WTC11 (cell line): ENCODE measurements at regions not wholly inside any gene's neighbourhood (a gene's known extent, or its start where the extent isn't known, plus 50 kb on each side); places are given as distances from the start of the nearest gene placed in this dataset.

Experiments
- ATAC-seq: fragments of 200-7000 bp; cut with Tn5 transposase; 2 replicates; pipeline ENCODE4 v1.10.0; 2021; ENCODE audit warnings: mild to moderate bottlenecking, moderate library complexity
- CTCF ChIA-PET: fragments of 300-600 bp; sonication (Branson Sonifier 250); formaldehyde crosslinking; loops from one replicate; lab custom pipeline; 2021; ENCODE audit warnings: antibody characterized with exemption; lab: Charles Lee
- POLR2A ChIA-PET: fragments of 350-600 bp; sonication (Branson Sonifier 250); formaldehyde crosslinking; loops from one replicate; lab custom pipeline; 2021; ENCODE audit warnings: antibody characterized with exemption; lab: Charles Lee
- DNase-seq: peaks from one replicate; pipeline ENCODE4 v3.0.0; 2021; ENCODE audit warnings: low spot score
- H3K27ac Mint-ChIP-seq: 2 replicates; pipeline ENCODE4 v1.8.0; 2021; ENCODE audit warnings: mixed read lengths
- H3K27me3 Mint-ChIP-seq: 2 replicates; pipeline ENCODE4 v1.8.0; 2021; ENCODE audit warnings: low read depth, mild to moderate bottlenecking, moderate library complexity, mixed read lengths
- H3K36me3 Mint-ChIP-seq: 2 replicates; pipeline ENCODE4 v1.8.0; 2021; ENCODE audit warnings: mixed read lengths
- H3K4me1 Mint-ChIP-seq: 2 replicates; pipeline ENCODE4 v1.8.0; 2022; ENCODE audit warnings: mixed read lengths
- H3K4me3 Mint-ChIP-seq: 2 replicates; pipeline ENCODE4 v1.8.0; 2021; ENCODE audit warnings: mild to moderate bottlenecking, moderate library complexity, mixed read lengths
- H3K9me3 Mint-ChIP-seq: 2 replicates; pipeline ENCODE4 v1.8.0; 2021; ENCODE audit warnings: mixed read lengths
- ATF6 ChIP-seq: sonication (generic); formaldehyde crosslinking; IDR thresholded peaks from 2 replicates; pipeline ENCODE4 v1.8.1; 2023; ENCODE audit warnings: mild to moderate bottlenecking, missing genetic modification reagents
- CREB1 ChIP-seq: sonication (generic); formaldehyde crosslinking; IDR thresholded peaks from 2 replicates; pipeline ENCODE4 v1.8.0; 2023; ENCODE audit warnings: mild to moderate bottlenecking, missing genetic modification reagents
- CREM ChIP-seq: sonication (generic); formaldehyde crosslinking; IDR thresholded peaks from 2 replicates; pipeline ENCODE4 v1.8.1; 2022; ENCODE audit warnings: mild to moderate bottlenecking, missing genetic modification reagents, moderate library complexity
- ETV6 ChIP-seq: sonication (generic); formaldehyde crosslinking; IDR thresholded peaks from 2 replicates; pipeline ENCODE4 v1.8.1; 2022; ENCODE audit warnings: mild to moderate bottlenecking, missing genetic modification reagents
- TF ChIP-seq, protein P1 (sequence below): fragments of 250-450 bp; sonication (Bioruptor Pico); IDR thresholded peaks from 2 replicates; pipeline ENCODE4 v1.9.0; 2021; ENCODE audit warnings: mild to moderate bottlenecking, borderline replicate concordance
- TF ChIP-seq, protein P2 (sequence below): sonication (generic); formaldehyde crosslinking; IDR thresholded peaks from 2 replicates; pipeline ENCODE4 v1.8.0; 2022; ENCODE audit warnings: mild to moderate bottlenecking, missing genetic modification reagents
- TF ChIP-seq, protein P3 (sequence below): fragments of 250-450 bp; sonication (Bioruptor Pico); IDR thresholded peaks from 2 replicates; pipeline ENCODE4 v1.9.0; 2021; ENCODE audit warnings: mild to moderate bottlenecking
- TF ChIP-seq, protein P4 (sequence below): sonication (generic); formaldehyde crosslinking; IDR thresholded peaks from 2 replicates; pipeline ENCODE4 v1.8.0; 2023; ENCODE audit warnings: missing genetic modification reagents, mild to moderate bottlenecking, borderline replicate concordance

- no peak for ATAC-seq
- no peaks in the 10 kb centered on the region for H3K36me3 Mint-ChIP-seq
- CTCF ChIA-PET = no interaction called here
These were observed 343.4 kb downstream of the BRINP2 start for GRCh38 chr1:177514207-177514606.

More at GRCh38 chr1:177514207-177514606, 343.4 kb downstream of the BRINP2 start:
- H3K27ac Mint-ChIP-seq = no peak overlapping the region
- DNase-seq = no peak
- POLR2A ChIA-PET = no interaction called here
- TF ChIP-seq CREM (CRISPR knock-in tag) (no peak), ETV6 (CRISPR knock-in tag) (no peak), ATF6 (CRISPR knock-in tag) (no peak), CREB1 (CRISPR knock-in tag) (no peak)
- TF ChIP-seq, protein P1, sequence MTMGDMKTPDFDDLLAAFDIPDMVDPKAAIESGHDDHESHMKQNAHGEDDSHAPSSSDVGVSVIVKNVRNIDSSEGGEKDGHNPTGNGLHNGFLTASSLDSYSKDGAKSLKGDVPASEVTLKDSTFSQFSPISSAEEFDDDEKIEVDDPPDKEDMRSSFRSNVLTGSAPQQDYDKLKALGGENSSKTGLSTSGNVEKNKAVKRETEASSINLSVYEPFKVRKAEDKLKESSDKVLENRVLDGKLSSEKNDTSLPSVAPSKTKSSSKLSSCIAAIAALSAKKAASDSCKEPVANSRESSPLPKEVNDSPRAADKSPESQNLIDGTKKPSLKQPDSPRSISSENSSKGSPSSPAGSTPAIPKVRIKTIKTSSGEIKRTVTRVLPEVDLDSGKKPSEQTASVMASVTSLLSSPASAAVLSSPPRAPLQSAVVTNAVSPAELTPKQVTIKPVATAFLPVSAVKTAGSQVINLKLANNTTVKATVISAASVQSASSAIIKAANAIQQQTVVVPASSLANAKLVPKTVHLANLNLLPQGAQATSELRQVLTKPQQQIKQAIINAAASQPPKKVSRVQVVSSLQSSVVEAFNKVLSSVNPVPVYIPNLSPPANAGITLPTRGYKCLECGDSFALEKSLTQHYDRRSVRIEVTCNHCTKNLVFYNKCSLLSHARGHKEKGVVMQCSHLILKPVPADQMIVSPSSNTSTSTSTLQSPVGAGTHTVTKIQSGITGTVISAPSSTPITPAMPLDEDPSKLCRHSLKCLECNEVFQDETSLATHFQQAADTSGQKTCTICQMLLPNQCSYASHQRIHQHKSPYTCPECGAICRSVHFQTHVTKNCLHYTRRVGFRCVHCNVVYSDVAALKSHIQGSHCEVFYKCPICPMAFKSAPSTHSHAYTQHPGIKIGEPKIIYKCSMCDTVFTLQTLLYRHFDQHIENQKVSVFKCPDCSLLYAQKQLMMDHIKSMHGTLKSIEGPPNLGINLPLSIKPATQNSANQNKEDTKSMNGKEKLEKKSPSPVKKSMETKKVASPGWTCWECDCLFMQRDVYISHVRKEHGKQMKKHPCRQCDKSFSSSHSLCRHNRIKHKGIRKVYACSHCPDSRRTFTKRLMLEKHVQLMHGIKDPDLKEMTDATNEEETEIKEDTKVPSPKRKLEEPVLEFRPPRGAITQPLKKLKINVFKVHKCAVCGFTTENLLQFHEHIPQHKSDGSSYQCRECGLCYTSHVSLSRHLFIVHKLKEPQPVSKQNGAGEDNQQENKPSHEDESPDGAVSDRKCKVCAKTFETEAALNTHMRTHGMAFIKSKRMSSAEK (CRISPR knock-in tag) = no peak
- TF ChIP-seq, protein P2, sequence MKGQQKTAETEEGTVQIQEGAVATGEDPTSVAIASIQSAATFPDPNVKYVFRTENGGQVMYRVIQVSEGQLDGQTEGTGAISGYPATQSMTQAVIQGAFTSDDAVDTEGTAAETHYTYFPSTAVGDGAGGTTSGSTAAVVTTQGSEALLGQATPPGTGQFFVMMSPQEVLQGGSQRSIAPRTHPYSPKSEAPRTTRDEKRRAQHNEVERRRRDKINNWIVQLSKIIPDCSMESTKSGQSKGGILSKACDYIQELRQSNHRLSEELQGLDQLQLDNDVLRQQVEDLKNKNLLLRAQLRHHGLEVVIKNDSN (CRISPR knock-in tag) = no peak
- TF ChIP-seq, protein P3, sequence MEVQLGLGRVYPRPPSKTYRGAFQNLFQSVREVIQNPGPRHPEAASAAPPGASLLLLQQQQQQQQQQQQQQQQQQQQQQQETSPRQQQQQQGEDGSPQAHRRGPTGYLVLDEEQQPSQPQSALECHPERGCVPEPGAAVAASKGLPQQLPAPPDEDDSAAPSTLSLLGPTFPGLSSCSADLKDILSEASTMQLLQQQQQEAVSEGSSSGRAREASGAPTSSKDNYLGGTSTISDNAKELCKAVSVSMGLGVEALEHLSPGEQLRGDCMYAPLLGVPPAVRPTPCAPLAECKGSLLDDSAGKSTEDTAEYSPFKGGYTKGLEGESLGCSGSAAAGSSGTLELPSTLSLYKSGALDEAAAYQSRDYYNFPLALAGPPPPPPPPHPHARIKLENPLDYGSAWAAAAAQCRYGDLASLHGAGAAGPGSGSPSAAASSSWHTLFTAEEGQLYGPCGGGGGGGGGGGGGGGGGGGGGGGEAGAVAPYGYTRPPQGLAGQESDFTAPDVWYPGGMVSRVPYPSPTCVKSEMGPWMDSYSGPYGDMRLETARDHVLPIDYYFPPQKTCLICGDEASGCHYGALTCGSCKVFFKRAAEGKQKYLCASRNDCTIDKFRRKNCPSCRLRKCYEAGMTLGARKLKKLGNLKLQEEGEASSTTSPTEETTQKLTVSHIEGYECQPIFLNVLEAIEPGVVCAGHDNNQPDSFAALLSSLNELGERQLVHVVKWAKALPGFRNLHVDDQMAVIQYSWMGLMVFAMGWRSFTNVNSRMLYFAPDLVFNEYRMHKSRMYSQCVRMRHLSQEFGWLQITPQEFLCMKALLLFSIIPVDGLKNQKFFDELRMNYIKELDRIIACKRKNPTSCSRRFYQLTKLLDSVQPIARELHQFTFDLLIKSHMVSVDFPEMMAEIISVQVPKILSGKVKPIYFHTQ (CRISPR knock-in tag) = no peak
- TF ChIP-seq, protein P4, sequence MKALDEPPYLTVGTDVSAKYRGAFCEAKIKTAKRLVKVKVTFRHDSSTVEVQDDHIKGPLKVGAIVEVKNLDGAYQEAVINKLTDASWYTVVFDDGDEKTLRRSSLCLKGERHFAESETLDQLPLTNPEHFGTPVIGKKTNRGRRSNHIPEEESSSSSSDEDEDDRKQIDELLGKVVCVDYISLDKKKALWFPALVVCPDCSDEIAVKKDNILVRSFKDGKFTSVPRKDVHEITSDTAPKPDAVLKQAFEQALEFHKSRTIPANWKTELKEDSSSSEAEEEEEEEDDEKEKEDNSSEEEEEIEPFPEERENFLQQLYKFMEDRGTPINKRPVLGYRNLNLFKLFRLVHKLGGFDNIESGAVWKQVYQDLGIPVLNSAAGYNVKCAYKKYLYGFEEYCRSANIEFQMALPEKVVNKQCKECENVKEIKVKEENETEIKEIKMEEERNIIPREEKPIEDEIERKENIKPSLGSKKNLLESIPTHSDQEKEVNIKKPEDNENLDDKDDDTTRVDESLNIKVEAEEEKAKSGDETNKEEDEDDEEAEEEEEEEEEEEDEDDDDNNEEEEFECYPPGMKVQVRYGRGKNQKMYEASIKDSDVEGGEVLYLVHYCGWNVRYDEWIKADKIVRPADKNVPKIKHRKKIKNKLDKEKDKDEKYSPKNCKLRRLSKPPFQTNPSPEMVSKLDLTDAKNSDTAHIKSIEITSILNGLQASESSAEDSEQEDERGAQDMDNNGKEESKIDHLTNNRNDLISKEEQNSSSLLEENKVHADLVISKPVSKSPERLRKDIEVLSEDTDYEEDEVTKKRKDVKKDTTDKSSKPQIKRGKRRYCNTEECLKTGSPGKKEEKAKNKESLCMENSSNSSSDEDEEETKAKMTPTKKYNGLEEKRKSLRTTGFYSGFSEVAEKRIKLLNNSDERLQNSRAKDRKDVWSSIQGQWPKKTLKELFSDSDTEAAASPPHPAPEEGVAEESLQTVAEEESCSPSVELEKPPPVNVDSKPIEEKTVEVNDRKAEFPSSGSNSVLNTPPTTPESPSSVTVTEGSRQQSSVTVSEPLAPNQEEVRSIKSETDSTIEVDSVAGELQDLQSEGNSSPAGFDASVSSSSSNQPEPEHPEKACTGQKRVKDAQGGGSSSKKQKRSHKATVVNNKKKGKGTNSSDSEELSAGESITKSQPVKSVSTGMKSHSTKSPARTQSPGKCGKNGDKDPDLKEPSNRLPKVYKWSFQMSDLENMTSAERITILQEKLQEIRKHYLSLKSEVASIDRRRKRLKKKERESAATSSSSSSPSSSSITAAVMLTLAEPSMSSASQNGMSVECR (CRISPR knock-in tag) = no peak
- TF ChIP-seq, all 79 proteins: peak for 0
- peaks cover 7% of the 10 kb centered on the region for H3K4me1 Mint-ChIP-seq
- H3K9me3 Mint-ChIP-seq = 0 out of 2 replicates have a peak, but pooled peaks cover 3% of the 10 kb centered on the region
- H3K27me3 Mint-ChIP-seq = no peaks in the 10 kb centered on the region; the same call in 1 of the 2 replicates
- H3K4me3 Mint-ChIP-seq = no peak overlapping the region
